ENCODE measurements at regions not wholly inside any gene's neighbourhood (a gene's known extent, or its start where the extent isn't known, plus 50 kb on each side); places are given as distances from the start of the nearest gene placed in this dataset.
A peak's percentile ranks its signal among the peaks of the same experiment; 100 is the strongest.

DNA sequence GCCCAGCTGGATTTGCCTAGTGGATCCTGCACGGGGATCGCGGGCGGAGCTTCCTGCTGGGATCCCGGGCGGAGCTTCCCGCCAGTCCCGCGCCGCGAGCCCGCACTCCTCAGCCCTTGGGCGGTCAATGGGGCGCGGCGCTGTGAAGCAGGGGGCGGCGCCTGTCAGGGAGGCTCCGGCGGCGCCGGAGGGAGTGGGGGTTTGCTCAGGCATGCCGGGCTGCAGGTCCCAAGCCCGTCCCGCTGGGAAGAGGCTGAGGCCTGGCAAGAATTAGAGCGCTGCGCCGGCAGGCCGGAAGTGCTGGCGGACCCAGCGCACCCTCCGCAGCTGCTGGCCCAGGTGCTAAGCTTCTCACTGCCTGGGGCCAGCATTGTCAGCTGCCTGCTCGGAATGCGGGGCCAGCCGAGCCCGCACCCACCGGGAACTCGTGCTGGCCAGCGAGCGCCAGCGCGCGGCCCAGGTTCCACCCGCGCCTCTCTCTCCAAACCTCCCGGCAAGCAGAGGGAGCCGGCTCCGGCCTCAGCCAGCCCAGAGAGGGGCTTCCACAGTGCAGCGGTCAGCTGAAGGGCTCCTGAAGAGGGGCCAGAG, 119.6 kb downstream of the PRR20E start:
- intact Hi-C loops (cut with DNase I) = no loop called here

GRCh38 chr13:57302604-57303003, 135.6 kb downstream of the PRR20E start:
- intact Hi-C loops (cut with DNase I) = no loop called here
- Histone ChIP-seq H3K36me3 (no peaks in the 10 kb centered on the region), H3K9me3 (no peaks in the 10 kb centered on the region), H3K4me1 (no peaks in the 10 kb centered on the region), H3K27me3 (no peaks in the 10 kb centered on the region), H3K27ac (no peak overlapping the region), H3K4me3 (no peak overlapping the region)
- 79% methylated on average over 1 of the region's 1 CpG for WGBS (ENCODE audit: insufficient coverage, low coverage, low lambda C conversion rate, missing lambda C conversion rate)
- DNase-seq = no peak
- TF ChIP-seq POLR2A (IDR thresholded peaks at IDR 0.05) = no peak
- TF ChIP-seq CTCF (IDR thresholded peaks at IDR 0.05) = no peak
- no peak for ATAC-seq

More for the DNA sequence above, 119.6 kb downstream of the PRR20E start:
- 100% methylated on average over 2 of the region's 49 CpGs for WGBS (ENCODE audit: insufficient coverage, low coverage, low lambda C conversion rate, missing lambda C conversion rate)
- DNase-seq = no peak
- no peaks in the 10 kb centered on the region for H3K4me1 ChIP-seq
- H3K36me3 ChIP-seq = no peaks in the 10 kb centered on the region
- no peaks in the 10 kb centered on the region for H3K27me3 ChIP-seq
- H3K4me3 ChIP-seq = no peak overlapping the region
- no peak overlapping the region for H3K27ac ChIP-seq
- TF ChIP-seq POLR2A (IDR thresholded peaks at IDR 0.05) (no peak), CTCF (IDR thresholded peaks at IDR 0.05) (no peak)
- ATAC-seq = peak in 1 of 4 donors; percentile 37
- peaks cover 0 to 5% (median 0%) of the 10 kb centered on the region in 4 donors for H3K9me3 ChIP-seq

- Histone ChIP-seq H3K27me3 (no peaks in the 10 kb centered on the region), H3K4me1 (no peaks in the 10 kb centered on the region), H3K9me3 (no peaks in the 10 kb centered on the region), H3K4me3 (no peak overlapping the region), H3K27ac (no peak overlapping the region), H3K36me3 (no peaks in the 10 kb centered on the region)
- intact Hi-C loops (cut with DNase I) = no loop called here
- DNase-seq (no peak), ATAC-seq (no peak)
- no peak for TF ChIP-seq POLR2A (IDR thresholded peaks at IDR 0.05)
- no peak for TF ChIP-seq CTCF (IDR thresholded peaks at IDR 0.05)
- 46% methylated on average over 15 of the region's 15 CpGs for WGBS (ENCODE audit: insufficient coverage, low coverage, low lambda C conversion rate, missing lambda C conversion rate)
Measured at GRCh38 chr13:57311009-57311586, 144.1 kb downstream of the PRR20E start.

- ATAC-seq = no peak
- Histone ChIP-seq H3K27ac (no peak overlapping the region), H3K27me3 (no peaks in the 10 kb centered on the region), H3K9me3 (no peaks in the 10 kb centered on the region), H3K36me3 (no peaks in the 10 kb centered on the region), H3K4me3 (no peak overlapping the region), H3K4me1 (no peaks in the 10 kb centered on the region)
- WGBS (ENCODE audit: insufficient coverage, low coverage, low lambda C conversion rate, missing lambda C conversion rate) = 75% methylated on average over 6 of the region's 6 CpGs
- no peak for DNase-seq
- TF ChIP-seq CTCF (IDR thresholded peaks at IDR 0.05) (no peak), POLR2A (IDR thresholded peaks at IDR 0.05) (no peak)
- intact Hi-C loops (cut with DNase I) = no loop called here
Measured at GRCh38 chr13:57314897-57315520, 148.0 kb downstream of the PRR20E start.

All from right lobe of liver (tissue), 6 donors.